BE2C (cell line): ENCODE measurements at regions not wholly inside any gene's neighbourhood (a gene's known extent, or its start where the extent isn't known, plus 50 kb on each side); places are given as distances from the start of the nearest gene placed in this dataset.

Source experiments
- DNase-seq: peaks from one replicate; pipeline ENCODE4 v3.0.0-alpha.2; 2020
- H3K27me3 ChIP-seq: fragments of 250-450 bp; sonication (Bioruptor Pico); 2 replicates; pipeline ENCODE4 v1.5.1; 2020; ENCODE audit warnings: mild to moderate bottlenecking
- H3K36me3 ChIP-seq: fragments of 250-450 bp; sonication (Bioruptor Pico); 2 replicates; pipeline ENCODE4 v1.5.1; 2020; ENCODE audit warnings: mild to moderate bottlenecking
- H3K4me1 ChIP-seq: fragments of 250-450 bp; sonication (Bioruptor Pico); 2 replicates; pipeline ENCODE4 v1.5.1; 2020
- H3K4me3 ChIP-seq: 2 replicates; pipeline ENCODE4 v1.5.1; 2011; ENCODE audit warnings: low read depth, low read length
- H3K9me3 ChIP-seq: fragments of 250-450 bp; sonication (Bioruptor Pico); 2 replicates; pipeline ENCODE4 v1.5.1; 2020
- TF ChIP-seq, protein P1 (sequence below): IDR thresholded peaks from 2 replicates; pipeline ENCODE4 v1.5.1; 2012; ENCODE audit warnings: mild to moderate bottlenecking, low read depth, low read length

DNA sequence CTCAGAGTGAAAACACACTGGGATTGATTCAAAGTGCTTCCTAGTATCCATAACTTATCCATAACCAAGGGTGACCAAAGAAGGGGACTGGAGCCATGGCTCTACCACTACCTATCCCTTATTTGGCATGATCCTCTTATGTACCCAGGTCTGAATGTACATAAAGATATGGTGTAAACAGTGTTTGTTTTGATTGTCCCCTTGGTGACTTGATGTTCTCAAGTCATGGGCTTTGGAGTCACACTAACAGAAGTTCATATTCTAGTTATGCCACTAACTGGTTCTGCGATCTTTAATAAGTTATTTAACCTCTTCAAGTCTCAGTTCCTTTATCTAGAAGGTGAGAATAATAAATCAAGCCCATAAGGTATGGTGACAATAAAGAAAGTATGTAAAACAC lies 283.4 kb upstream of the PTGER4 start:
- no peak for DNase-seq
- TF ChIP-seq, protein P1, sequence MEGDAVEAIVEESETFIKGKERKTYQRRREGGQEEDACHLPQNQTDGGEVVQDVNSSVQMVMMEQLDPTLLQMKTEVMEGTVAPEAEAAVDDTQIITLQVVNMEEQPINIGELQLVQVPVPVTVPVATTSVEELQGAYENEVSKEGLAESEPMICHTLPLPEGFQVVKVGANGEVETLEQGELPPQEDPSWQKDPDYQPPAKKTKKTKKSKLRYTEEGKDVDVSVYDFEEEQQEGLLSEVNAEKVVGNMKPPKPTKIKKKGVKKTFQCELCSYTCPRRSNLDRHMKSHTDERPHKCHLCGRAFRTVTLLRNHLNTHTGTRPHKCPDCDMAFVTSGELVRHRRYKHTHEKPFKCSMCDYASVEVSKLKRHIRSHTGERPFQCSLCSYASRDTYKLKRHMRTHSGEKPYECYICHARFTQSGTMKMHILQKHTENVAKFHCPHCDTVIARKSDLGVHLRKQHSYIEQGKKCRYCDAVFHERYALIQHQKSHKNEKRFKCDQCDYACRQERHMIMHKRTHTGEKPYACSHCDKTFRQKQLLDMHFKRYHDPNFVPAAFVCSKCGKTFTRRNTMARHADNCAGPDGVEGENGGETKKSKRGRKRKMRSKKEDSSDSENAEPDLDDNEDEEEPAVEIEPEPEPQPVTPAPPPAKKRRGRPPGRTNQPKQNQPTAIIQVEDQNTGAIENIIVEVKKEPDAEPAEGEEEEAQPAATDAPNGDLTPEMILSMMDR = no peak
- Histone ChIP-seq H3K9me3 (no peaks in the 10 kb centered on the region), H3K27me3 (no peaks in the 10 kb centered on the region), H3K4me3 (no peak overlapping the region), H3K36me3 (no peaks in the 10 kb centered on the region), H3K4me1 (no peaks in the 10 kb centered on the region)

DNA sequence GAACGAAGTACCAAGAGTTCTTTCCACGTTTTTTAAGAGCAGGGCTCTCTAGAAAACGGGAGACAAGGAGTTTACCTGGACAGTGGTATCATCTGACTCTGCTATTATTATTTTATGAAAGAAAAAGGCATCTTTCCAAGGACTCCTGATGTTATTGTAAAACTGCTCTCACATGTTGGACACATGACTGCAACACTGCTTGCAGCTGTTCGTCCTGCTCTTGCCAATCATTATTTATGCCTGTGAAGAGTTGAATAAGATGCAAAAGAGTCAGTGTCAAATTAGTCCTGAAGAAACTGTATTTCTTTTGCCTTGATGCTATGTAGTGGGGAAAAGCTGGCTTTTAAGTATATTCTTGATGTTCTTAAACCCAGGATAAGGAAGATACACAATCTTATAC lies 284.5 kb upstream of the PTGER4 start:
- TF ChIP-seq, protein P1 = no peak
- Histone ChIP-seq H3K4me3 (no peak overlapping the region), H3K9me3 (no peaks in the 10 kb centered on the region), H3K27me3 (no peaks in the 10 kb centered on the region), H3K36me3 (no peaks in the 10 kb centered on the region), H3K4me1 (no peaks in the 10 kb centered on the region)
- no peak for DNase-seq

DNA sequence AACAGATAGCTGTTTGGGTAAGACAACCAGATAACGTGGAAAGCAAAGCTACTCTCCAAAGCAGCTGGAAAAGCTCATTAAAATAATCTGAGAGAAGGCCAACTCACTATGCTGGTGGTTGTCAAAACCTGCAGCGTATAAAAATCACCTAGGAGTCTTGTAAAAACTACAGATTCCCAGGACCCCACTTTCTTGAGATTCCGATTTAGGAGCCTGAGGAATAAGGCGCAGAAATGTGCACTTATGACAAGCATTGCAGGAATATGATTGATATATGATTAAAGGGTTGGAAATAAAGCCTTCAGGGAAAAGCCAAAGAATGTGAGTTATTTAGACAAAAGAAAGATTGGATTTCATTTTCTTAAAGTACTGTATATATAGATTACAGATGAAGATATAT lies 285.0 kb upstream of the PTGER4 start:
- H3K36me3 ChIP-seq = no peaks in the 10 kb centered on the region
- TF ChIP-seq, protein P1 = no peak
- no peak overlapping the region for H3K4me3 ChIP-seq
- no peak for DNase-seq
- H3K9me3 ChIP-seq = no peaks in the 10 kb centered on the region
- H3K27me3 ChIP-seq = no peaks in the 10 kb centered on the region
- H3K4me1 ChIP-seq = no peaks in the 10 kb centered on the region

DNA sequence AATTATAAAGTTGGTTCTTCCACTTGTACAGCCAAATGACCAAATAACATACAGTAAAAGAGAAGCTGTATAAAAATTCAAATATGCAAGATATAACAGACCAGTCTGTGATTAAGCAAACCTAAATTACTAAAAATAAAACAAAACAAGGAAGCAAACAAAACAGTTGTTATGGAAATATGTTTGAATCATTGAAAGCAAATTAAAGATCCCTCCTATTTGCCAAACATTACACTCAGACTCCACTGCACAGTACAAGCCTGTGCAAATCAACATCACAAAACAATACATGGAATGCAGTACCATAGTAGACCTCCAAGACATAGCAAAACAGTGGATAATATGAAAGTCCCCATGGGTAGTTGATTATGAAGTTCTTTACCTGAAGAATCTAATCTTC lies 288.1 kb upstream of the PTGER4 start:
- H3K4me3 ChIP-seq = no peak overlapping the region
- no peaks in the 10 kb centered on the region for H3K36me3 ChIP-seq
- no peaks in the 10 kb centered on the region for H3K9me3 ChIP-seq
- no peak for DNase-seq
- no peaks in the 10 kb centered on the region for H3K4me1 ChIP-seq
- H3K27me3 ChIP-seq = no peaks in the 10 kb centered on the region
- TF ChIP-seq, protein P1 = no peak

DNA sequence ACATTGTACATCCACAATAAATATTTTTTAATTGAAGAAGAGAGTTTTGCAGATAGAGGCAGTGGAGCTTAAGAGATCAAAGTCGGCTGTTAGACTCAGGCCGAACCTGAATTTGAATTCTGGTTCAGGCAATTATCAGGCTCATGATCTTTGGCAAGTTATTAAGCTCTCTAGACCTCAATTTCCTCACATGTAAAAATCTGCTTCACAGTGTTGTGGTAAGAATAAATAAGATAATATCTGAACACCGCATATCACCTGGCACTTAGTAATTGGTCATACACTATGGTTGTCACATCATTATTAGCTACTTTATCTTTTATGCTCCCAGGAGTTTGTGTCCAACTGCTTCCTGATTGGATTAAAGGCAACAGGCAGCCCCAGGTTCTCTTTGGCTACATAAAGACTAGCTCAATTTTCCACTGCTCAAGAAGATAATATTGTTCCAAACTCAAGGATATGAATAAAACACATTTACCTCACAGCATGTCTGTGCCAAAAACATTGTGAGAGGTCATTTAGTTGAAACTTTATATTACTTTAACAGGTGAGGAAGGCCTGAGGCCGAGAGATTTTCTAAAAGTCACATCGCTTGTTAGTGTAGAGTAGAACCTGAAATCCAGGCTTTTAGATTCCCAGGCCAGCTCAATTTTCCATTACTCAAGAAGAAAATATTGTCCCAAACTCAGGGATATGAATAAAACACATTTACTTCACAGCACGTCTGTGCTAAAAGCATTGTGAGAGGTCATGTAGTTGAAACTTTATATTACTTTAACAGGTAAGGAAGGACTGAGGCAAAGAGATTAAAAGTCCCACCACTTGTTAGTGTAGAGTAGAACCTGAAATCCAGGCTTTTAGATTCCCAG lies 289.2 kb upstream of the PTGER4 start:
- TF ChIP-seq, protein P1 = no peak
- Histone ChIP-seq H3K9me3 (no peaks in the 10 kb centered on the region), H3K36me3 (no peaks in the 10 kb centered on the region), H3K4me1 (no peaks in the 10 kb centered on the region), H3K4me3 (no peak overlapping the region), H3K27me3 (no peaks in the 10 kb centered on the region)
- no peak for DNase-seq

DNA sequence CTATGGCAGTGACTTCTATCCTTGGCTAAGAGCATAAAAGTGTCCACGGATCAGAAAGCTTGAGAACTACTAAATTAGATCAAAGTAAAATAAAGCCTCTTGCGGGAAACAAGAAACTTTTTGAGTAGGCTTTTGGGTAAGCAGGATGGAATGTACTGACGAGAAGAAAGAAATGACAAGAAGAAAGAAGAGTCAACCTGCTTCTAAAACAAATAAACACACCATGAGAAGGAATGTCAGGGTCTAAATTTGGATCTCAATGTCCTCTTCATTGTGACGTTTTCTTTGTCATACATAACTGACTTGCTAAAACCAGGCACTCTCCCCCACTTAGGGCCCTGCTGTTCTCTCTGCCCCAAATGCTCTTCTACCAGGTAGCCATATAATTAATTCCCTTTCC lies 290.1 kb upstream of the PTGER4 start:
- Histone ChIP-seq H3K36me3 (no peaks in the 10 kb centered on the region), H3K27me3 (no peaks in the 10 kb centered on the region), H3K4me3 (no peak overlapping the region), H3K4me1 (no peaks in the 10 kb centered on the region), H3K9me3 (no peaks in the 10 kb centered on the region)
- TF ChIP-seq, protein P1 = no peak
- DNase-seq = no peak
